HEK293T (cell line): ENCODE measurements at regions not wholly inside any gene's neighbourhood (a gene's known extent, or its start where the extent isn't known, plus 50 kb on each side); places are given as distances from the start of the nearest gene placed in this dataset.

ENCODE experiments used
- CTCF ChIA-PET: fragments of 350-600 bp; formaldehyde crosslinking; extraction: SDS; loops from one replicate; lab custom pipeline; 2021; ENCODE audit warnings: antibody characterized with exemption, inconsistent platforms; lab: Yijun Ruan, JAX
- POLR2A ChIA-PET: fragments of 350-600 bp; formaldehyde crosslinking; extraction: SDS; loops from one replicate; lab custom pipeline; 2020; ENCODE audit warnings: antibody characterized with exemption, inconsistent platforms; lab: Yijun Ruan, JAX
- DNase-seq: peaks from one replicate; pipeline ENCODE4 v3.0.0; 2012; ENCODE audit warnings: mixed read lengths; ENCODE audit errors: extremely low spot score
- ARNT ChIP-seq: fragments of 450-650 bp; IDR thresholded peaks from 2 replicates; pipeline ENCODE4 v1.6.1; 2017; ENCODE audit warnings: mild to moderate bottlenecking
- BHLHE40 ChIP-seq: fragments of 450-650 bp; IDR thresholded peaks from 2 replicates; pipeline ENCODE4 v1.6.1; 2016; ENCODE audit warnings: mild to moderate bottlenecking, moderate library complexity, borderline replicate concordance
- CTBP1 ChIP-seq: fragments of 450-650 bp; IDR thresholded peaks from 2 replicates; pipeline ENCODE4 v1.6.1; 2016; ENCODE audit warnings: borderline replicate concordance
- ELF4 ChIP-seq: fragments of 450-650 bp; IDR thresholded peaks from 2 replicates; pipeline ENCODE4 v1.6.1; 2017; ENCODE audit warnings: antibody characterized with exemption
- FOXA1 ChIP-seq: fragments of 450-650 bp; IDR thresholded peaks from 2 replicates; pipeline ENCODE4 v1.6.1; 2016; ENCODE audit warnings: mild to moderate bottlenecking
- FOXK2 ChIP-seq: fragments of 450-650 bp; IDR thresholded peaks from 2 replicates; pipeline ENCODE4 v1.6.1; 2016; ENCODE audit warnings: mild to moderate bottlenecking
- FOXM1 ChIP-seq: fragments of 450-650 bp; IDR thresholded peaks from 2 replicates; pipeline ENCODE4 v1.6.1; 2017; ENCODE audit warnings: mild to moderate bottlenecking, borderline replicate concordance
- HDGF ChIP-seq: fragments of 450-650 bp; IDR thresholded peaks from 2 replicates; pipeline ENCODE4 v1.6.1; 2017; ENCODE audit warnings: antibody characterized with exemption, borderline replicate concordance
- L3MBTL2 ChIP-seq: fragments of 450-650 bp; conservative IDR thresholded peaks from 2 replicates; pipeline ENCODE4 v1.6.1; 2016; ENCODE audit warnings: mild to moderate bottlenecking
- LEF1 ChIP-seq: fragments of 450-650 bp; IDR thresholded peaks from 2 replicates; pipeline ENCODE4 v1.6.1; 2017; ENCODE audit warnings: mild to moderate bottlenecking, borderline replicate concordance
- NFRKB ChIP-seq: fragments of 450-650 bp; IDR thresholded peaks from 2 replicates; pipeline ENCODE4 v1.6.1; 2016; ENCODE audit warnings: mild to moderate bottlenecking, moderate library complexity
- PKNOX1 ChIP-seq: fragments of 450-650 bp; IDR thresholded peaks from 2 replicates; pipeline ENCODE4 v1.6.1; 2016
- SP1 ChIP-seq: fragments of 450-650 bp; IDR thresholded peaks from 2 replicates; pipeline ENCODE4 v1.6.1; 2017
- SUZ12 ChIP-seq: fragments of 450-650 bp; IDR thresholded peaks from 2 replicates; pipeline ENCODE4 v1.6.1; 2016; ENCODE audit warnings: mild to moderate bottlenecking
- TARDBP ChIP-seq: fragments of 450-650 bp; IDR thresholded peaks from 2 replicates; pipeline ENCODE4 v1.6.1; 2016
- ZNF384 ChIP-seq: fragments of 450-650 bp; IDR thresholded peaks from 2 replicates; pipeline ENCODE4 v1.6.1; 2016

GRCh38 chr18:34042423-34043146 is 182.1 kb downstream of the NOL4 start:
- TF ChIP-seq FOXM1 (no peak), CTBP1 (no peak), HDGF (no peak), ZNF384 (no peak), BHLHE40 (no peak)
- DNase-seq, result no peak
- ChIA-PET POLR2A (no interaction called here), CTCF (no interaction called here)

GRCh38 chr18:34039611-34040010 is 185.1 kb downstream of the NOL4 start:
- ChIA-PET CTCF (interaction anchor here (0.6 kb wide), 1 partner anchor 198 kb away, joined by 4 read pairs; no protein-coding TSS in a partner anchor), POLR2A (no interaction called here)
- DNase-seq, result no peak
- TF ChIP-seq FOXA1 (no peak), ARNT (no peak), NFRKB (no peak), SUZ12 (no peak), HDGF (no peak), ELF4 (no peak), TARDBP (no peak), SP1 (no peak), CTBP1 (no peak), L3MBTL2 (no peak), FOXM1 (no peak), ZNF384 (no peak), FOXK2 (no peak), PKNOX1 (no peak), BHLHE40 (no peak), LEF1 (no peak)

GRCh38 chr18:34039201-34039600 is 185.5 kb downstream of the NOL4 start:
- DNase-seq, result no peak
- TF ChIP-seq FOXA1 (no peak), BHLHE40 (no peak), TARDBP (no peak), SP1 (no peak), L3MBTL2 (no peak), NFRKB (no peak), LEF1 (no peak), SUZ12 (no peak), FOXK2 (no peak), ARNT (no peak), ZNF384 (no peak), CTBP1 (no peak), PKNOX1 (no peak)
- ChIA-PET POLR2A (no interaction called here), CTCF (interaction anchor here (0.6 kb wide), 1 partner anchor 199 kb away, joined by 4 read pairs; no protein-coding TSS in a partner anchor)

GRCh38 chr18:34038086-34038485 is 186.6 kb downstream of the NOL4 start:
- TF ChIP-seq NFRKB (no peak), ARNT (no peak), PKNOX1 (no peak), BHLHE40 (no peak), ZNF384 (no peak), SP1 (no peak), CTBP1 (no peak), LEF1 (no peak), TARDBP (no peak), FOXK2 (no peak), FOXM1 (no peak), HDGF (no peak), SUZ12 (no peak), ELF4 (no peak), L3MBTL2 (no peak)
- CTCF ChIA-PET, result no interaction called here
- POLR2A ChIA-PET, result no interaction called here
- DNase-seq, result no peak

- TF ChIP-seq ZNF384 (no peak), FOXK2 (no peak), TARDBP (no peak)
- no peak for DNase-seq
- ChIA-PET POLR2A (no interaction called here), CTCF (no interaction called here)
Observed at GRCh38 chr18:34033968-34034367, 190.7 kb downstream of the NOL4 start.

GRCh38 chr18:34031810-34032209 is 192.9 kb downstream of the NOL4 start:
- DNase-seq, result peak; percentile 33
- TF ChIP-seq PKNOX1 (no peak), LEF1 (no peak), SUZ12 (no peak), BHLHE40 (no peak), ZNF384 (no peak), SP1 (no peak), FOXK2 (no peak), L3MBTL2 (no peak), CTBP1 (no peak)
- POLR2A ChIA-PET, result no interaction called here
- CTCF ChIA-PET, result interaction anchor here (0.6 kb wide), 1 partner anchor 91 kb away, joined by 3 read pairs; no protein-coding TSS in a partner anchor
